ENCODE measurements at regions not wholly inside any gene's neighbourhood (a gene's known extent, or its start where the extent isn't known, plus 50 kb on each side); places are given as distances from the start of the nearest gene placed in this dataset.

DNA sequence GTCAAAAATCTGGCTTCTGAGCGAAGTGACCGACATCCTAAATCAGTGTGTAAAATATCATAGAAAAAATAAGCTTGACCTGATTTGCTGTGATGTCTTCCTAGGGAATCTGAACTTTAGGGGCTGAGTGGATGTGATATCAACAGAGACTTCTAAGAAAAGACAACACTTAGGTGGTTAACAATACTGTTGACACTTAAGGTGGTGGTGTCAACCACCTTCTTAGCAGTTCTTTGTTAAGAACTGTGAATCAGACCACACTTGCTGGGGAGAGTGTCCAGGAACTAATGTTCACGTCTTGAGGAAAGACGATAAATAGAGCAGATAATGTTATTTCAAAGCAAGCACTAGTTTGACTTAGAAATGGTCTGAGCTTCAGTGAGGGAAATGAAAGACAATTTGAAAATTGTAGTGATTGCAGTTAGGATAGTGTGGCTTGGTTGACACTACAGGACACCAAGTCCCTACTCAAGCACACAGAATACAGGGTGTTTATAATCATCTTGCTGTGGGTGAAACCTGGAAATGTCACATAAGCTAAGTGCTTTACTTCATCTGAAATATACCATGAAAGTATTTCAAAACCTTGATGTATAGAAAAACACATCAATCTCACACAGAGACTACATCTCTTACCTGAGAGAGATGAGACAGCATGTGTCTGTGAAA, 1936.5 kb downstream of the PCDH9 start:
- Histone ChIP-seq H3K9ac (ENCODE audit: control insufficient read depth, insufficient read depth, low read length) (no peak overlapping the region), H4K20me1 (ENCODE audit: control insufficient read depth, insufficient read depth) (no peaks in the 10 kb centered on the region), H3K36me3 (ENCODE audit: control insufficient read depth in 2 of 2, insufficient read depth in 2 of 2, low read length in 1 of 2) (no peaks in the 10 kb centered on the region), H3K4me1 (ENCODE audit: control insufficient read depth, insufficient read depth, low read length) (no peaks in the 10 kb centered on the region), H2AFZ (ENCODE audit: control insufficient read depth, low read depth, low read length) (no peak overlapping the region), H3K79me2 (ENCODE audit: control insufficient read depth, insufficient read depth, low read length) (no peaks in the 10 kb centered on the region), H3K4me3 (no peak overlapping the region), H3K27ac (ENCODE audit: control insufficient read depth, insufficient read depth) (no peak overlapping the region), H3K9me3 (replicated peaks; ENCODE audit: control insufficient read depth, insufficient read depth, low read length) (no peaks in the 10 kb centered on the region), H3K27me3 (replicated peaks in 1 of 2; ENCODE audit: control insufficient read depth in 2 of 2, insufficient read depth in 2 of 2, low read length in 1 of 2) (no peaks in the 10 kb centered on the region), H3K4me2 (ENCODE audit: control insufficient read depth, insufficient read depth) (no peak overlapping the region)
- intact Hi-C loops (cut with micrococcal nuclease; ENCODE audit: unreplicated experiment), result no loop called here
- no peak for ATAC-seq
- RAD21 ChIA-PET (ENCODE audit: unreplicated experiment), result interaction anchor here (0.9 kb wide), 1 partner anchor 29 kb away, joined by 3 read pairs; no protein-coding TSS in a partner anchor
- TF ChIP-seq NR2C1 (IDR thresholded peaks at IDR 0.05), result no peak
- no peak for TF ChIP-seq NRF1 (conservative IDR thresholded peaks at IDR 0.05; ENCODE audit: low read depth, low read length)
- TF ChIP-seq, protein P1, sequence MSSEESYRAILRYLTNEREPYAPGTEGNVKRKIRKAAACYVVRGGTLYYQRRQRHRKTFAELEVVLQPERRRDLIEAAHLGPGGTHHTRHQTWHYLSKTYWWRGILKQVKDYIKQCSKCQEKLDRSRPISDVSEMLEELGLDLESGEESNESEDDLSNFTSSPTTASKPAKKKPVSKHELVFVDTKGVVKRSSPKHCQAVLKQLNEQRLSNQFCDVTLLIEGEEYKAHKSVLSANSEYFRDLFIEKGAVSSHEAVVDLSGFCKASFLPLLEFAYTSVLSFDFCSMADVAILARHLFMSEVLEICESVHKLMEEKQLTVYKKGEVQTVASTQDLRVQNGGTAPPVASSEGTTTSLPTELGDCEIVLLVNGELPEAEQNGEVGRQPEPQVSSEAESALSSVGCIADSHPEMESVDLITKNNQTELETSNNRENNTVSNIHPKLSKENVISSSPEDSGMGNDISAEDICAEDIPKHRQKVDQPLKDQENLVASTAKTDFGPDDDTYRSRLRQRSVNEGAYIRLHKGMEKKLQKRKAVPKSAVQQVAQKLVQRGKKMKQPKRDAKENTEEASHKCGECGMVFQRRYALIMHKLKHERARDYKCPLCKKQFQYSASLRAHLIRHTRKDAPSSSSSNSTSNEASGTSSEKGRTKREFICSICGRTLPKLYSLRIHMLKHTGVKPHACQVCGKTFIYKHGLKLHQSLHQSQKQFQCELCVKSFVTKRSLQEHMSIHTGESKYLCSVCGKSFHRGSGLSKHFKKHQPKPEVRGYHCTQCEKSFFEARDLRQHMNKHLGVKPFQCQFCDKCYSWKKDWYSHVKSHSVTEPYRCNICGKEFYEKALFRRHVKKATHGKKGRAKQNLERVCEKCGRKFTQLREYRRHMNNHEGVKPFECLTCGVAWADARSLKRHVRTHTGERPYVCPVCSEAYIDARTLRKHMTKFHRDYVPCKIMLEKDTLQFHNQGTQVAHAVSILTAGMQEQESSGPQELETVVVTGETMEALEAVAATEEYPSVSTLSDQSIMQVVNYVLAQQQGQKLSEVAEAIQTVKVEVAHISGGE (CRISPR knock-in tag; IDR thresholded peaks at IDR 0.05), result no peak
- no peak for TF ChIP-seq KAT2A (conservative IDR thresholded peaks at IDR 0.05; ENCODE audit: control insufficient read depth, low read depth, low read length)
- no peak for TF ChIP-seq SUZ12 (IDR thresholded peaks at IDR 0.05; ENCODE audit: unreplicated experiment)
- TF ChIP-seq CREB1 (IDR thresholded peaks at IDR 0.05; ENCODE audit: low read depth), result no peak
- no peak for TF ChIP-seq NFXL1 (IDR thresholded peaks at IDR 0.05; ENCODE audit: borderline replicate concordance)
- TF ChIP-seq, protein P2, sequence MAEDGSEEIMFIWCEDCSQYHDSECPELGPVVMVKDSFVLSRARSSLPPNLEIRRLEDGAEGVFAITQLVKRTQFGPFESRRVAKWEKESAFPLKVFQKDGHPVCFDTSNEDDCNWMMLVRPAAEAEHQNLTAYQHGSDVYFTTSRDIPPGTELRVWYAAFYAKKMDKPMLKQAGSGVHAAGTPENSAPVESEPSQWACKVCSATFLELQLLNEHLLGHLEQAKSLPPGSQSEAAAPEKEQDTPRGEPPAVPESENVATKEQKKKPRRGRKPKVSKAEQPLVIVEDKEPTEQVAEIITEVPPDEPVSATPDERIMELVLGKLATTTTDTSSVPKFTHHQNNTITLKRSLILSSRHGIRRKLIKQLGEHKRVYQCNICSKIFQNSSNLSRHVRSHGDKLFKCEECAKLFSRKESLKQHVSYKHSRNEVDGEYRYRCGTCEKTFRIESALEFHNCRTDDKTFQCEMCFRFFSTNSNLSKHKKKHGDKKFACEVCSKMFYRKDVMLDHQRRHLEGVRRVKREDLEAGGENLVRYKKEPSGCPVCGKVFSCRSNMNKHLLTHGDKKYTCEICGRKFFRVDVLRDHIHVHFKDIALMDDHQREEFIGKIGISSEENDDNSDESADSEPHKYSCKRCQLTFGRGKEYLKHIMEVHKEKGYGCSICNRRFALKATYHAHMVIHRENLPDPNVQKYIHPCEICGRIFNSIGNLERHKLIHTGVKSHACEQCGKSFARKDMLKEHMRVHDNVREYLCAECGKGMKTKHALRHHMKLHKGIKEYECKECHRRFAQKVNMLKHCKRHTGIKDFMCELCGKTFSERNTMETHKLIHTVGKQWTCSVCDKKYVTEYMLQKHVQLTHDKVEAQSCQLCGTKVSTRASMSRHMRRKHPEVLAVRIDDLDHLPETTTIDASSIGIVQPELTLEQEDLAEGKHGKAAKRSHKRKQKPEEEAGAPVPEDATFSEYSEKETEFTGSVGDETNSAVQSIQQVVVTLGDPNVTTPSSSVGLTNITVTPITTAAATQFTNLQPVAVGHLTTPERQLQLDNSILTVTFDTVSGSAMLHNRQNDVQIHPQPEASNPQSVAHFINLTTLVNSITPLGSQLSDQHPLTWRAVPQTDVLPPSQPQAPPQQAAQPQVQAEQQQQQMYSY (CRISPR knock-in tag; IDR thresholded peaks at IDR 0.05), result no peak
- no peak for TF ChIP-seq NFIC (IDR thresholded peaks at IDR 0.05; ENCODE audit: low read depth, low read length)
- TF ChIP-seq NFYB (IDR thresholded peaks at IDR 0.05; ENCODE audit: insufficient read depth, low read depth, low read length), result no peak
- TF ChIP-seq NBN (IDR thresholded peaks at IDR 0.05), result no peak
- in situ Hi-C loops (cut with MboI), result no loop called here
- no TSS peak for BruUV-seq (replicated peaks)
- no peak for FAIRE-seq
- POLR2A ChIA-PET, result no interaction called here
- no peak for DNase-seq (ENCODE audit: low read depth, low spot score)
- SMC1A ChIA-PET (ENCODE audit: uncharacterized antibody, unreplicated experiment), result interaction anchor here (1.3 kb wide), 1 partner anchor 11 kb away, joined by 3 read pairs; no protein-coding TSS in a partner anchor
- CTCF ChIA-PET, result interaction anchor here (0.9 to 1.3 kb wide), 2 partner anchors 29 to 124 kb away, joined by 3 to 4 read pairs; no protein-coding TSS in a partner anchor
- 38% methylated on average over 4 of the region's 4 CpGs for WGBS (ENCODE audit: insufficient coverage, insufficient replicate concordance, low lambda C conversion rate, missing lambda C conversion rate)
